Gastroesophageal sphincter (tissue), 4 donors: ENCODE measurements at regions not wholly inside any gene's neighbourhood (a gene's known extent, or its start where the extent isn't known, plus 50 kb on each side); places are given as distances from the start of the nearest gene placed in this dataset.

Experiments used
- ATAC-seq: fragments of 150-250 bp; one replicate; pipeline ENCODE4 v1.9.1; 2016; ENCODE audit warnings: mild to moderate bottlenecking, moderate library complexity
- H3K27ac ChIP-seq, 4 donors: fragments of 200-600 bp; sonication (generic) in 3 of 4; 1 replicate in 3 of 4; 2 replicates in 1 of 4; pipeline ENCODE4 v1.5.1; 2016 to 2019
- H3K27me3 ChIP-seq: fragments of 200-600 bp; sonication (generic); one replicate; pipeline ENCODE4 v1.5.1; 2019
- H3K36me3 ChIP-seq, 2 donors: fragments of 200-600 bp; sonication (generic); one replicate each; pipeline ENCODE4 v1.5.1; 2019; ENCODE audit warnings: control low read depth in 1 of 2
- H3K4me1 ChIP-seq, 3 donors: fragments of 200-600 bp; sonication (generic); 1 replicate in 2 of 3; 2 replicates in 1 of 3; pipeline ENCODE4 v1.5.1; 2016 to 2019; ENCODE audit warnings: control low read depth in 2 of 3
- H3K4me3 ChIP-seq, 2 donors: fragments of 200-600 bp; sonication (generic); one replicate each; pipeline ENCODE4 v1.5.1; 2019; ENCODE audit warnings: mild to moderate bottlenecking in 1 of 2, moderate library complexity in 1 of 2
- H3K9me3 ChIP-seq, 3 donors: fragments of 200-600 bp; sonication (generic); one replicate each; pipeline ENCODE4 v1.5.1; 2017 to 2019; ENCODE audit warnings: control low read depth in 2 of 3
- CTCF ChIP-seq, 4 experiments: fragments of 200-600 bp in 2 of 4; fragments of 450-650 bp in 2 of 4; sonication (generic) in 1 of 4; IDR thresholded peaks; one replicate each; pipeline ENCODE4 v1.5.1; 2017 to 2019; ENCODE audit warnings: antibody characterized with exemption in 4 of 4, mild to moderate bottlenecking in 2 of 4, moderate library complexity in 2 of 4
- EP300 ChIP-seq: sonication (generic); formaldehyde crosslinking; IDR thresholded peaks from one replicate; pipeline ENCODE4 v1.6.1; 2017; ENCODE audit warnings: antibody characterized with exemption, mild to moderate bottlenecking
- POLR2A ChIP-seq, 2 donors: fragments of 450-650 bp; IDR thresholded peaks; one replicate each; pipeline ENCODE4 v1.6.1; 2017; ENCODE audit warnings: antibody characterized with exemption in 2 of 2, mild to moderate bottlenecking in 2 of 2, moderate library complexity in 1 of 2
- POLR2AphosphoS5 ChIP-seq: sonication (generic); formaldehyde crosslinking; IDR thresholded peaks from one replicate; pipeline ENCODE4 v1.6.1; 2017; ENCODE audit warnings: antibody characterized with exemption
- WGBS, 2 donors: methylation state at CpG; one replicate each; pipeline ENCODE4 v1.1.5; 2018; ENCODE audit warnings: low coverage in 1 of 2; 5-methylcytosine and 5-hydroxymethylcytosine counted together

- no peak for ATAC-seq
- Histone ChIP-seq H3K4me1 (no peaks in the 10 kb centered on the region), H3K9me3 (no peaks in the 10 kb centered on the region), H3K36me3 (no peaks in the 10 kb centered on the region), H3K27ac (no peak overlapping the region), H3K27me3 (no peaks in the 10 kb centered on the region), H3K4me3 (no peak overlapping the region)
- 100% methylated on average over 2 of the region's 2 CpGs for WGBS, 2 donors
- TF ChIP-seq POLR2A (IDR thresholded peaks at IDR 0.05) (no peak), CTCF (IDR thresholded peaks at IDR 0.05) (no peak), EP300 (no peak), POLR2AphosphoS5 (no peak)
Observed at GRCh38 chr1:79667166-79667565, 660.6 kb upstream of the ADGRL4 start.

GRCh38 chr1:79663916-79664315 lies 657.4 kb upstream of the ADGRL4 start:
- TF ChIP-seq CTCF (IDR thresholded peaks at IDR 0.05) (no peak), POLR2AphosphoS5 (no peak), POLR2A (IDR thresholded peaks at IDR 0.05) (no peak), EP300 (no peak)
- H3K4me1 ChIP-seq: no peaks in the 10 kb centered on the region
- no peaks in the 10 kb centered on the region for H3K36me3 ChIP-seq
- WGBS, 2 donors: 73% methylated on average over 2 of the region's 2 CpGs; no CpG with 5 or more reads in 1 of the 2 donors
- H3K9me3 ChIP-seq: no peaks in the 10 kb centered on the region
- no peak for ATAC-seq
- H3K4me3 ChIP-seq: no peak overlapping the region
- no peak overlapping the region for H3K27ac ChIP-seq
- no peaks in the 10 kb centered on the region for H3K27me3 ChIP-seq

- no peak for ATAC-seq
- TF ChIP-seq POLR2AphosphoS5 (no peak), POLR2A (IDR thresholded peaks at IDR 0.05) (no peak), CTCF (IDR thresholded peaks at IDR 0.05) (no peak), EP300 (no peak)
- Histone ChIP-seq H3K4me3 (no peak overlapping the region), H3K36me3 (no peaks in the 10 kb centered on the region), H3K9me3 (no peaks in the 10 kb centered on the region), H3K4me1 (no peaks in the 10 kb centered on the region), H3K27ac (no peak overlapping the region), H3K27me3 (no peaks in the 10 kb centered on the region)
- 43 to 82% methylated on average over 1 of the region's 1 CpG for WGBS, 2 donors
Observed at GRCh38 chr1:79662596-79662995, 656.1 kb upstream of the ADGRL4 start.

GRCh38 chr1:79660129-79660528 lies 653.6 kb upstream of the ADGRL4 start:
- Histone ChIP-seq H3K9me3 (no peaks in the 10 kb centered on the region), H3K4me3 (no peak overlapping the region), H3K4me1 (no peaks in the 10 kb centered on the region), H3K27me3 (no peaks in the 10 kb centered on the region), H3K36me3 (no peaks in the 10 kb centered on the region), H3K27ac (no peak overlapping the region)
- WGBS, 2 donors: 71 to 79% methylated on average over 2 of the region's 2 CpGs
- ATAC-seq: no peak
- TF ChIP-seq POLR2A (IDR thresholded peaks at IDR 0.05): no peak
- TF ChIP-seq POLR2AphosphoS5: no peak
- TF ChIP-seq CTCF (IDR thresholded peaks at IDR 0.05): no peak
- no peak for TF ChIP-seq EP300

GRCh38 chr1:79657951-79658658 lies 651.6 kb upstream of the ADGRL4 start:
- TF ChIP-seq POLR2A (IDR thresholded peaks at IDR 0.05) (no peak), EP300 (no peak), CTCF (IDR thresholded peaks at IDR 0.05) (no peak), POLR2AphosphoS5 (no peak)
- no peaks in the 10 kb centered on the region for H3K9me3 ChIP-seq
- WGBS, 2 donors: 59 to 82% methylated on average over 2 of the region's 2 CpGs
- H3K27me3 ChIP-seq: no peaks in the 10 kb centered on the region
- no peaks in the 10 kb centered on the region for H3K36me3 ChIP-seq
- no peak for ATAC-seq
- H3K27ac ChIP-seq: no peak overlapping the region
- peaks cover 0 to 5% (median 0%) of the 10 kb centered on the region in 3 donors for H3K4me1 ChIP-seq
- no peak overlapping the region for H3K4me3 ChIP-seq
